DMS153 treated with DMSO at 0.1 percent for 48 hours (cell line): ENCODE measurements at regions not wholly inside any gene's neighbourhood (a gene's known extent, or its start where the extent isn't known, plus 50 kb on each side); places are given as distances from the start of the nearest gene placed in this dataset.
"Not testable (repeated sequence)": the region's sequence is repeated elsewhere in the genome, so short reads cannot be mapped to it uniquely, and the experiment has no call there.

Experiments
- DNase-seq: peaks from one replicate; lab custom pipeline; 2025; ENCODE audit not compliant: unreplicated experiment; lab: John Stamatoyannopoulos, UW

DNA sequence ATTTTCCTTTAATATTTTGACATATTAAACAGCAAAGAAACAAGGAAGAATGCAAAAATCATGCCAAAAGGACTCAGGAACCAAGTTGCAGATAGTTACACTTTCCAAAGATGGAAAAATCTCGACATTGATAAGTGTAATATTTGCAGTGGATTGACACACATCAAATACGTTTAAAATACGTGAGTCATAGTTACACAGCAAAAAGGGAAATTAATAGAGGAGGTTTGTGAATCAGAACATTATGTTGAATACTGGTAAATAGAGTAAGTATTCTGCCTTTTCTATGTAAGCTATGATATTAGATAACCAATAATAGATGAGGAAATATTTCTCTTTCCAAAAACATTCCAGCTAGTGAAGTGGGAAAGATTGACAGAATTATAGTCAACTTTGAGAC, 1761.3 kb upstream of the IGFBP7 start:
- DNase-seq, result no peak

DNA sequence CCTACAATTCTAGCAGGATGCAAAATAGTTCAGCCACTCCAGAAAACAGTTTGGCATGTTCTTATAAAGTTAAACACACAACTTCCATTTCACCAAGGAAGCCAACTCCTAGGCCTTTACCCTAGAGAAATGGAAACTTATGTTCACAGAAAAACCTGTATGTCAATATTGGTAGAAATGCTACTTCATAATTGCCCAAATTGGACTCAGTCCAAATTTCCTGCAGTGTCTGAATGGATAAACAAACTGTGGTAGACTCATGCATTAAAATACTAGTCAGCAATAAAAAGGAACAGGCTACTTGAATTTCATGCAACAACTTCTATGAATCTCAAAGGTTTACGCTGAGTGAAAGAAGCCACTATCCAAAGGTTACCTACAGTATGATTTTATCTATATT, 1738.8 kb upstream of the IGFBP7 start:
- peak; percentile 2 for DNase-seq

DNA sequence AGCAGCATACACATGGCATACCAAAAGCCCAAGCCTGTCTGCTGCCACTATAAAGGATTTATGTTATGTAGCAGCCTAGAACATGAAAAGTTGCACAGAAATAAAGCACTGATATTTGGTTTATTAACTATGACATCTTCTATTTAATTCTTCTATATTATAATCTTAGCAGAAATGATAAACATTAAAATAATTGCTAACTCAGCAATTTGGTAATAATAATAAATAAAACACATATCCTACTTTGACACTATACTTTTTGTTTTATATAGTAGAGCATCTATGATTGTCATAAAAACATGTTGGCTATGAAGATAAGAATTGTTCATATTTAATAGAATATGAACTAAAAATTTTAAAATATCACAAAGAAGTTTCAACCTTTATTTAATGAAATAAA, 1733.3 kb upstream of the IGFBP7 start:
- DNase-seq, result no peak

DNA sequence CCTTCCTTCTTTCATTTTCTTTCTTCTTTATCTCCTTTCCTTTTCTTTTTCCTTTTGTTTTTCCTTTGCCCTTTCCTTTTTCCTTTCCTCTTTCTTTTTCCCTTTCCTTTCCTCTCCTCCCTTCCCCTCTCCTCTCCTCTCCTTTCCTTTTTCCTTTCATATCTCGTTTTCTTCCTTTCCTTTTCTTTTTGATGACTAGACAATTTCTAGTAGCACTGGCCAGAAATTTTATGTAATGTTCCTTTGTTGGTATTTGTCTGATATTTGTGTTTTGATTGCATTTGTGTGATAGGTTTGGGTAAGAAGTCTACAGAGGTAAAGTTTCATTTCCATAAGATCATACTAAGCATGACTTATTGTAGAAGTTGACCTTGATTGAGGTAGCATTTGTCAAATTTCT, 1722.9 kb upstream of the IGFBP7 start:
- DNase-seq, result no peak

DNA sequence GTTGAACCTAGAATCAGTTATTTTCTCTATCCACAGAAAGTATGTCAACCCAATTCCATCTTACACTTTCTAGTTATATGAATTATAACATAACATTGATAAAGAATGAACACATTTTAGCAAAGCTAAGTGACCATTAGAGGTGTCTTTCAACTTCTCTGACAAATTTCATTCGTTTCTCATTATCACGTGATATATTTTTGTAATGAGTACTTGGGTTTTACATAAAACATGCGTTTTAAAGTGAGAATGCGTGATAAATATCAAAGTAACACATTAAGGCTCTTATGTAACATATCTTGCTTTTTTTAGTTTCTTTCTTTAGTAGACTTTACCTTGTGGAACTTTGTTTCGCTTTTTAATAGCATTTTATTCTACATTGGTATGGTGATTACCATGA, 1715.1 kb upstream of the IGFBP7 start:
- DNase-seq, result no peak

DNA sequence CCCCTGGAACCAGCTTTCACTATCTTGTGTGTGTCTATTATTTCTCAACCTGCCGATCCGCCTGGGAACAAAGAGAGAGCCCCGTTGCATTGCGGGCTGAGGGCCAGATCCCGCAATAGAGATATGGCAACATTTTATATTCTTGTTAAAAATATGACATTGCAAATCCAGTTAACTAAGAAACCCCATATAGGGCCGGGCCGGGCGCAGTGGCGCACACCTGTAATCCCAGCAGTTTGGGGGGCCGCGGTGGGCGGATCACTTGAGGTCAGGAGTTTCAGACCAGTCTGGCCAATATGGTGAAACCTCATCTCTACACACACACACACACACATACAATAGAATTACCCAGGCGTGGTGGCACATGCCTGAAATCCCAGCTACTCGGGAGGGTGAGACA, 1708.4 kb upstream of the IGFBP7 start:
- DNase-seq, result not testable (repeated sequence)

DNA sequence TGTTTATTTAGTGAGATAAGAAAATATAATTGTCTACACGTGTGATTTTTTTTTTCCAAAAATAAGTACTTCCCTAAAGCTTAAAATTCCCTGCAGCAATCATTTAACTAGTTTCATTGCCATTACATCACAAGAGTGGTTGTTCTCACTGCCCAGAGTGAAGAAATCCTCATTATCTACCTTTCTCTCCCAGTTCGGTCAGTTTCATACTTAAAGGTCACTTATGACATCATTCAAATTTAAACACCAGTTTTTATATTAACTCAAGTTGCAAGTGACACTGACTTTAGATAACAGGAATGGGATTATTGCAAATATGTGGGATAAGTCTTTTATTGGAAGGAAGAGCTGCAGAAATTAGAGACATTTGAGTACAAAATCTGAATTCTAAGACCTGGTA, 1699.8 kb upstream of the IGFBP7 start:
- DNase-seq, result no peak

DNA sequence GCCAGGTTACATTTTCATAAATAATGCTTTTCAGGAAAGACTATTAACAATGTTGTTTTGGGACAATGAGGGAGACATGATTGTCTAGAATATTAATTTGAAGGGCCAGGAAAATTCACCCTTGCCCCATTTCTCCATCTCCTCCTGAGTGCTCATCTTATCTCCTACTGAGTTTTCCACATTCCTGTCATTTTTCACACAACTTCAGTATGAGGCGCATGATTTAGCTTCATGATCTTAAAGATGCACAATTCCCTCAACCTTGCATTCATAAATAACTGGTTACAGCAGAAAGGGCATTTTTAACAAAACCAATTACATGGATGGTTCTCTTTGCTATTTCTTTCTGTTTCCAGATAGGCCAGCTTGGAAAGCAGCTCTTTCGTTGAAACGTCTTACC, 1699.2 kb upstream of the IGFBP7 start:
- no peak for DNase-seq

DNA sequence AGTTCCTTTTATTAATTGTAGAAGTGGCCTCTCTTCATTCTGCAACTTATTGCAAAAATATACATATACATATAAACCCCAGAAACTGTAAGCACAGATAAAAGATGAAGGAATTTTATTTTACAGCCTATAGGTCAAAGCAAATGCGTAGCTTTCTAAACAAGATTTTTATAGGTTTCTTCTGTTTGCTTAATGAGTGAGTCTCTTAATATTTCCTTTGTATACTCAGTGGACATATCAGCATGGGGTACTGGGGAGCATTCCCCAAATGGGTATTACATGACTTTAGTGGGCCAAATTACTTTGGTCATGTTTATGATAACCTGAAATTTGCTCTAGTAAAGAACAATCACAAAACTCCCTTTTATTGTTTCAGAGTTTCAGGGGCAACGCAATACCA, 1698.6 kb upstream of the IGFBP7 start:
- DNase-seq, result no peak

DNA sequence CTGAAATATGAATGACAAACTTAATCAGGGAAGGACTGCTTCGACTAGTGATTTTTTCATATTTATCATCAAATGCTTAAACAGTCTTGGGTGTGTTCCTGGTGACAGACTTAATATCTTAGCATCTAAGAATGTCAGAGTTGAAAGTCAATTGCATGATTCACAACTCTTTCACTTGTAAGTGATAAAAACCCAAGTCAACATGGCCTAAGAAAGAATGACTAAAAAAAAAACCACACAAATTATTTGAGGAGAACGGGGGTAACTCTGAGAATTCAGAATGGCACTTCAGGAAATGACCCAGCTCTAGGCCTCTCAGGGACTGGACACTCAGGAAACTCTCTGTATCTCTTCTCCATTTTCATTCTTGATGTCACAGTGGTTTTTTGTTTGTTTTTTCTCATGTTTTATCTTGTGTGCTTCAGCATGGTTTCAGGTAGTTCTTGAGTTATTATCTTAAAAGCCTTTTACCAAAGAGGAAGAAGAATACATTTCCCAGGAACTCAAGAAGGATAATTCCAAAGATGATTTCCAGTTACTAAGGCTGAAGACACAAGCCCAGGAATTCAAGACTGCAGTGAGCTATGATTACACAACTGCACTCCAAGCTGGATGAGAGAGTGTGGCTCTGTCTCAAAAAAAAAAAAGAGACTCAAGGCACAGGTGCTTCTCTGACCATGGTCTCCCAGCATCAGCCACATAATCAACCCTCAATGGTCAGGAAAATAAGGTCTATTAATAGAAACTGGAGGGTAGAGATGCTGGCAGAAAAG, 1697.8 kb upstream of the IGFBP7 start:
- no peak for DNase-seq

DNA sequence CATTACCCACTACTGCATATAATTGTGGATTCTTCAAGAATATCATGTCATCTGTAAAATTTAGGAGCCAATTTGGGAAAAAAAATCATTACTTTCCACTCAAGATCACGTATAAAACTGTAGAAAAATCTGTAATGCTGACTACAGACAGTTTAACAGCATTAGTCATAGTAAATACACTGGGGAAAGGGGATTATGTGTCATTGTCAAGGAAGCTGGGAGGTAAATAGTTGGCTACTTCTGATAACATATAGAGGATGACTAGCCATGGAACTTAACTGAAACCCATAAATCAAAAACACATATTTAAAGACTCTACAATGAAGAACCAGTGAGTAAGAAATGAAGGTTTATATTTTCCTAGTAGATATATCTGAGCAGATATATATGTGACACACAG, 1666.4 kb upstream of the IGFBP7 start:
- DNase-seq, result no peak

DNA sequence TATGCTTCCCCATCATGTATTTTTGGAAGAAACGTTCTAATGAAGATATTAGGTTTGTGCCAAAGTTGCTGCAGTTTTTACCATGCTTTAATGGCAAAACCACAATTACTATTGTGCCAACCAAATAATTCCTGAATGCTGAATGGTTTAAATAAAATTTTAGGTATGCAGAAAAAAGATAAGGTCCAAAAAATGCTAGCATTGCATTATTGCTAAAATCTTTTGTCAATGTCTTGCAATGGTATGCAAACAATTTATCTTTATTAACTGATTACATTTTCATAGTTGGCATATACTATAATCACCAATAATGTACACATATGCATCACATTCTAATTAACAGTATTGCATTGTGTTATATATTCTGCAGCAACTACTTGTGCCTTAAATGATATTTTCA, 1657.4 kb upstream of the IGFBP7 start:
- DNase-seq, result no peak

DNA sequence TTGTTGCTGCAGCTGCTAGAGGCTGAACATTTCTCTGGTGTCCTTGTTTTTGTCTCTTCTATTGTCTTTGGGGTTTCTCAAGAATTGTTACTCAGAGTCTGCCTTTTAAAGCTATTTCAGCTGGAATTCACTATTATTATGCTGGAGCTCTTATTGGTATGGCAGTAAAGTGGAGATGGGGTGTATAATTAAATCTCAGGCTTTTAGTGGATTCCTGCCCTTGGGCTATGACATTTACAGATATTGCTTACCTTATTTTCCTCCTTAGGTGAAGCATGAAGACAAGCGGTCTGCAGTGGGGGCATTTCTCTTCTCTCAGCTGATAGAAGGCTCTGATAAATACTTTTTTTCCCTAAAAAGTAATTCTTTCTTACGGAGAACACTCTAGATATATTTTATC, 1656.6 kb upstream of the IGFBP7 start:
- no peak for DNase-seq

DNA sequence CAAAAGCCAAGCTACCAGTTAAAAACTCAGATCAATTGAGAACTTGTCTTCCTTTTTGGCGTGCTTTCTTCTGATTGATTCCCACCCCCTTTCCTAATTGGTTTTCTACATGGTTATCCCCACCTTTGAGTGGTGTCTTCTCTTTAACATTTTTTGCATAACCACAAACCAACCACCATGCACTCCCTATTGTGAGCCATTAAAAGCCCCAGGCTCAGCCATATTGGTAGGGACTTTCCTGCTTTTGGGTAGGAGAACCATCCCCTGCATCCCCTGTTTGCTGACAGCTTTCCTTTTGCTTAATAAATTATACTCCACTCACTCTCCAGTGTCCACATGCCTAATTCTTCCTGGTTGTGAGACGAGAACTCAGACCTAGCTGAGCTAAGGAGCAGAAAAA, 1651.4 kb upstream of the IGFBP7 start:
- DNase-seq, result no peak

DNA sequence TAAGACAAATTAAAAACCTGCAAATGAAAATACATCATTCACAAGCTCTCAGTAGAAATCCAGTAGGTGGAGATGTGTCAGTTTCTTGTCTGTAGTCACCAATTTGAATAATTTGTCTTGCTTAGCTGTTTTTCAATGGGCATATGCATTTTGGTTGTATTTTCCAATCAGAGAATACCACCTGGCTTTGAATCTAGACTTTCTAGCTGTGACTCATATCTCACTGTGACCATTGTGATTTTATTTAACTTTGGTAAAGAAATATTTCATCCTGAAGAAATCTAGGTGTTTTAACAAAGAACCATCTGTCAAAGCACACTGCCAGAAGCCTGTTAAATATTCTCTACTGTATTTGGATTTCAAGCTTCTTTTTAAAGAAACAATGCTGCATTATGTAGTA, 1650.6 kb upstream of the IGFBP7 start:
- DNase-seq, result no peak

DNA sequence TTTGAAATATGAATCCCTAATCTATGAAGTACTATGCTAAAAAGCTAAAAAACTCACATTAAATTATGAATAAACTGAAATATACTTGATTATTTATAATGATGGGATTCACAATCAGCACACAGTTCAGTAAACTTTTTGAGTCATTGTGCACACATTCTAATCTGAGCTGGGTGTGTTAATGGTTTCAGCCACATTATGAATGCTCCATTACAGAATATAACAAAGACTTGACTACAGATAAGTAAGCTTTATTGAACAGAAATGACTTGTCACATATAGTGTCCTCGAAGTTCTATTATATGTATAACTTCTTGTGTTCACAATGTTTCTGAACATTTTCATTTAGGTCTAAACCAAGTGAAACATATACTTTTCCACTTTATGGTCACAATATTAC, 1649.9 kb upstream of the IGFBP7 start:
- DNase-seq, result no peak

DNA sequence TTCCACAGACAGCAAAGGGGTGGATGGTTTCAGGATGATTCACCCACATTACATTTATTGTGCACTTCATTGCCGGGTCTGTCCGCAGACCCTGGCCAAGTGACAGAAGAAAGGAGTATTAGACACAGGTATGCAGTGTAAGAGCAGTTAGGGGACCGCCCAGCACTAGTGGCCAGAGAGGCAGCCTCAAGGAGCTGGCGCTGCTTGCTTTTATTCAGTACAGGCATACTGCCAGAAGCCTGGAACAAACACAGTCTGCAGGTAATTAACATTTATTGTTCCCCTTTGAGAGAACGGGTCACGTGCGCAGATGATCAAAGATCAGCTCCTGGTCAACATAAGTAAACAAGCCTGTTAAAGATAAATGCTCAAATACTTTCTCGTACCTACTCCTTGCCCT, 1639.0 kb upstream of the IGFBP7 start:
- DNase-seq, result no peak

DNA sequence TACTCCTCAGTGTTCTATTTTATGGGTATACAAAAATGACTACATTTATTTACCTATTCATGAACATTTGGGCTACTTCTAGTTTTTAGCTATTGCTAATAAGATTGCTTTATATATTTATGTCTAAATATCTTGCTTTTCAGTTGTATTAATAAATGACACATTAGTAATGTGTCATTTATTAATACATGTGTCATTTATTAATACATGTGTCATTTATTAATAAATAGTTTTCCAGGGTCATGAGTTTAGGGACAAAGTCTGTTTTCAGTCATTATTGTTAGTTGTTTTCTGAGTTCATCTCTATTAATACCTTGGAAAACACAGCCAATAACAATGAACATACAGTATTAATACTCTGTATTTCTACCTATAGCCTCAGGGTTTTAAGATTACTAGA, 1630.7 kb upstream of the IGFBP7 start:
- DNase-seq, result no peak

DNA sequence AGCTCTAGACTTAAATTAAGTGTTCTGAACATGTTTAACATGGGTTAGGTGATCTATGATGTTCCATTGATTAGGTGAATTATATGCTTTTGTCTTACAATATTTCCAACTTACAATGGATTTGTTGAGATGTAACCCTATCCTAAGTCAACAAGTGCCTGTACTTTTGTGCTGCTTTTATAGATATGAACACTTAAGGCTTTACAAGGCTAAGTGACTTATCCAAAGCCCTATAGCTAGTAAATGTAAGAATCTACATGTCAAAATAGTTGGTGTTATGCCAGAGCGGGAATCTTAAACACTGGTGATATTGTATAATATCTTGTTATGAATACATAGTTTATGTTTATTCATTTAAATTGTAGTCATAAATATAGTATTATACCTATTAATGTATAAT, 1629.1 kb upstream of the IGFBP7 start:
- DNase-seq, result no peak

DNA sequence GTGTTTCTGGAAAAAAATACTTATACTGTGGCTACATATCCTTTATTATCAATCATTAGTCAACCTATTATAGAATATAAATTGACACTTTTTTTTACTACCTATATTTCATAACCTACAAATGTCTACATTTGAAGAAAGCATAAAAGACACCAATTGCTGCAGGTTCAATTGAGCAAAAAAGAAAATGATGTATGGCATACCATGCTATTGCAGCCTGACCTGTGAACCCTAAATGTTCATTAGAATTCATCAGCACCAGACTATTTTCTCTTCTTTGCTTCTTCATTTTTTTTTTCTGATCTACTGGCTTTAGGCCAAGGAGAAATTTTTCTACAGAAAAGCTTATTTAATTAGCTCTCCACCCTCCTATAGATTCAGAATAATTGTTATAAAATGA, 1628.2 kb upstream of the IGFBP7 start:
- no peak for DNase-seq

DNA sequence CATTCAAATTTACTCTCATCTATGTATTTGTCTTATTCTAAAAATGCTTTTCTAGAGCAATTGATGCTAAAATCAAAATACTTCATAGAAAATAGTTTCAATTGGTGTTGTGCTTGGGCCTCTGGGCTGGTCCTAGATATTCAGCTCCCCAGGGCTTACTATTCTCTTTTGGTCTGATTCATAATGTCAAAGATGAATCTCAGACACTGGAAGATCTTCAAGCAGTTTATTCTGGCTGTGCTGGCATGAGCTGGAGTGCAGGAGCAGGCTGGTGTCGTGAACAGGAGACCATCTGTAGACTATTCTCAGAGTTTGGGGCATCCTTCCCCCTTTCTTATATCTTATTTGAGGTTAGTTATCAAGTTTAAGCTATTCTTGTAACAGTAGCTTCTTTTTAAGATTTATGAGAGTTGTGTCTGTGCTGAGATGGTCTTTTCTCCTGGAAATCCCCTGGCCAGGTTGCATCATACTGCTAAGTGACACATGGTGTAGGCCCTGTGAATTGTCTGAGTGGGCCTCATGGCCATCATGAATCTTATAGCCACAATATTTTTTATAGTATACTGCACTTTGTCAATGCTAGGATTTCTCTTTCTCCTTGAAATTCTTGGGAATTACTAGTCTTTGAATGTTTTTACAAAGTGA, 1624.0 kb upstream of the IGFBP7 start:
- no peak for DNase-seq

DNA sequence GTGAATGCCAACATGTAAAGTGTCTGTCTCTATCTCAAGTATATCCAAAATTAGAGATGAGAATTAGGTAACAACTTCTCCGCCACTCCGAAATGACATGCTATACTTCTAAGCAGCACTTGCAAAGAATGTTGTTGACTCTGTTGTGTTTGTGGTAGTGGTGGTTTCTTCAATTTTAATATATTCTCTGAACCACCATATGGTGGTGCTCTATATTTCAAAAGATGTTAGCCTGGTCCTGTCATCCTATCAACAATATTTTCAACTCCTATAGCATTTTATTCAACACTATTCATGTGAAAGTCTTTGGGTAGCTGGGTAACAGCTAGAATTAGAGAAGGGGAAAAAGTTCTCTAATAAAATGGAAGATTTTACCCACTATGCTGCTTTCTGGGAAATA, 1622.8 kb upstream of the IGFBP7 start:
- no peak for DNase-seq

DNA sequence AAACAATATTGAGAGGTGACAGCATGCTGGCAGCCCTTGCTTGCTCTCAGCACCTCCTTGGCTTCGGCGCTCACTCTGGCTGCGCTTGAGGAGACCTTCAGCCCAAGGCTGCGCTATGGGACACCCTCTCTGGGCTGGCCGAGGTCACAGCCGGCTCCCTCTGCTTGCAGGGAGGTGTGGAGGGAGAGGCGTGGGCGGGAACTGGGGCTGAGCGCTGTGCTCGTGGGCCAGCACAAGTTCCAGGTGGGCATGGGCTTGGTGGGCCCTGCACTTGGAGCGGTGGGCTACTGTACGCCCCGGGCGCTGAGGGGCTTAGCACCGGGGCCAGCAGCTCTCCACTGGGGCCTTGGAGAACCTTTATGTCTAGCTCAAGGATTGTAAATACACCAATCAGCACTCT, 1613.8 kb upstream of the IGFBP7 start:
- no peak for DNase-seq
